SK-N-SH treated with all-trans-retinoic acid at 6 μM for 48 hours (cell line): ENCODE measurements at regions not wholly inside any gene's neighbourhood (a gene's known extent, or its start where the extent isn't known, plus 50 kb on each side); places are given as distances from the start of the nearest gene placed in this dataset.

ENCODE experiments used
- ATAC-seq: fragments of 200-7000 bp; cut with Tn5 transposase; 3 replicates; pipeline ENCODE4 v1.9.1; 2020; ENCODE audit warnings: mild to moderate bottlenecking, moderate library complexity
- ARNTL ChIP-seq: fragments of 450-650 bp; formaldehyde crosslinking; IDR thresholded peaks from 2 replicates; pipeline ENCODE4 v1.5.0; 2020; ENCODE audit warnings: low read depth, mild to moderate bottlenecking, moderate library complexity, borderline replicate concordance
- BACH2 ChIP-seq: fragments of 250-450 bp; sonication (Bioruptor Pico); IDR thresholded peaks from 2 replicates; pipeline ENCODE4 v1.9.0; 2021; ENCODE audit warnings: mild to moderate bottlenecking, borderline replicate concordance
- CREB5 ChIP-seq: fragments of 250-450 bp; sonication (Bioruptor Pico); IDR thresholded peaks from 2 replicates; pipeline ENCODE4 v1.5.1; 2020; ENCODE audit warnings: low read depth, mild to moderate bottlenecking, moderate library complexity
- CSDC2 ChIP-seq: fragments of 250-450 bp; sonication (Bioruptor Pico); IDR thresholded peaks from 2 replicates; pipeline ENCODE4 v1.5.0; 2020; ENCODE audit warnings: mild to moderate bottlenecking, moderate library complexity
- ESRRG ChIP-seq: fragments of 250-450 bp; sonication (Bioruptor Pico); IDR thresholded peaks from 2 replicates; pipeline ENCODE4 v1.6.1; 2021; ENCODE audit warnings: mild to moderate bottlenecking
- ISL1 ChIP-seq: fragments of 250-450 bp; sonication (Bioruptor Pico); IDR thresholded peaks from 2 replicates; pipeline ENCODE4 v2.1.2; 2022; ENCODE audit warnings: mild to moderate bottlenecking, moderate library complexity
- OSR1 ChIP-seq: fragments of 250-450 bp; sonication (Bioruptor Pico); IDR thresholded peaks from 2 replicates; pipeline ENCODE4 v1.8.0; 2022; ENCODE audit warnings: moderate library complexity, mild to moderate bottlenecking, inconsistent platforms
- PPARA ChIP-seq: fragments of 250-450 bp; sonication (Bioruptor Pico); IDR thresholded peaks from 2 replicates; pipeline ENCODE4 v1.5.0; 2020; ENCODE audit warnings: mild to moderate bottlenecking, borderline replicate concordance
- RARB ChIP-seq: fragments of 250-450 bp; sonication (Bioruptor Pico); IDR thresholded peaks from 2 replicates; pipeline ENCODE4 v1.8.0; 2021; ENCODE audit warnings: mild to moderate bottlenecking, moderate library complexity
- SNAI2 ChIP-seq: fragments of 250-450 bp; sonication (Bioruptor Pico); IDR thresholded peaks from 2 replicates; pipeline ENCODE4 v1.5.0; 2020; ENCODE audit warnings: mild to moderate bottlenecking, moderate library complexity
- TCF4 ChIP-seq: fragments of 250-450 bp; sonication (Bioruptor Pico); IDR thresholded peaks from 2 replicates; pipeline ENCODE4 v1.8.0; 2021; ENCODE audit warnings: mild to moderate bottlenecking, moderate library complexity, borderline replicate concordance
- TOX ChIP-seq: fragments of 250-450 bp; sonication (Bioruptor Pico); IDR thresholded peaks from 2 replicates; pipeline ENCODE4 v1.8.0; 2021; ENCODE audit warnings: mild to moderate bottlenecking, moderate library complexity, borderline replicate concordance
- TSHZ2 ChIP-seq: fragments of 250-450 bp; sonication (Bioruptor Pico); IDR thresholded peaks from 2 replicates; pipeline ENCODE4 v1.5.0; 2020; ENCODE audit warnings: mild to moderate bottlenecking, moderate library complexity
- ZC3H10 ChIP-seq: fragments of 250-450 bp; sonication (Bioruptor Pico); IDR thresholded peaks from 2 replicates; pipeline ENCODE4 v1.5.1; 2021; ENCODE audit warnings: mild to moderate bottlenecking, moderate library complexity
- ZFP30 ChIP-seq: fragments of 450-650 bp; formaldehyde crosslinking; IDR thresholded peaks from 2 replicates; pipeline ENCODE4 v1.5.0; 2022; ENCODE audit warnings: mild to moderate bottlenecking, moderate library complexity
- ZNF565 ChIP-seq: fragments of 450-650 bp; formaldehyde crosslinking; conservative IDR thresholded peaks from 2 replicates; pipeline ENCODE4 v1.5.0; 2020; ENCODE audit warnings: low read depth, mild to moderate bottlenecking, moderate library complexity
- ZNF70 ChIP-seq: fragments of 450-650 bp; formaldehyde crosslinking; IDR thresholded peaks from 2 replicates; pipeline ENCODE4 v1.5.0; 2020; ENCODE audit warnings: mild to moderate bottlenecking, moderate library complexity
- ZNF8 ChIP-seq: fragments of 450-650 bp; formaldehyde crosslinking; IDR thresholded peaks from 2 replicates; pipeline ENCODE4 v1.5.0; 2020; ENCODE audit warnings: mild to moderate bottlenecking, moderate library complexity
- TF ChIP-seq, protein P1 (sequence below): fragments of 250-450 bp; sonication (Bioruptor Pico); IDR thresholded peaks from 2 replicates; pipeline ENCODE4 v1.8.0; 2021; ENCODE audit warnings: low read depth, mild to moderate bottlenecking, moderate library complexity, borderline replicate concordance

DNA sequence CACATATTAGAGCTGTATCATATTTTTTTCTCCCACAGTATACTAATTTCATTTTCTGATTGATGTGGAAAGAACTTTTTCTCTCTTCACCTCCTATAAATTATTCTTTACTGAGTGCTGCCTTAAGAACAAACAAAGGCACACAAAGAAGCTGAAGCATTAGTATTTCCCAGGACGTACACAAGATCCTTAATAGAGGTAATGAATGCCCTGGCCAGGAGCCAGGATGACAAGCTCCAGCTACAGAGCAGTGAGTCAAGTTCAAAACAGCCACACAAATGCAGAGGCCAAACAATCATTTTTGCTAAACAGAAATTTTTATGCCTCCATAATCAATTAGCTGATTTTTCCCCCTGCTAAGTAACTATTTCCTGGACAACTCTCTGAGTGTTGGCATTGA, 639.6 kb downstream of the EPHA7 start:
- ATAC-seq: no peak
- TF ChIP-seq RARB (CRISPR knock-in tag) (no peak), ISL1 (peak; percentile 59)

DNA sequence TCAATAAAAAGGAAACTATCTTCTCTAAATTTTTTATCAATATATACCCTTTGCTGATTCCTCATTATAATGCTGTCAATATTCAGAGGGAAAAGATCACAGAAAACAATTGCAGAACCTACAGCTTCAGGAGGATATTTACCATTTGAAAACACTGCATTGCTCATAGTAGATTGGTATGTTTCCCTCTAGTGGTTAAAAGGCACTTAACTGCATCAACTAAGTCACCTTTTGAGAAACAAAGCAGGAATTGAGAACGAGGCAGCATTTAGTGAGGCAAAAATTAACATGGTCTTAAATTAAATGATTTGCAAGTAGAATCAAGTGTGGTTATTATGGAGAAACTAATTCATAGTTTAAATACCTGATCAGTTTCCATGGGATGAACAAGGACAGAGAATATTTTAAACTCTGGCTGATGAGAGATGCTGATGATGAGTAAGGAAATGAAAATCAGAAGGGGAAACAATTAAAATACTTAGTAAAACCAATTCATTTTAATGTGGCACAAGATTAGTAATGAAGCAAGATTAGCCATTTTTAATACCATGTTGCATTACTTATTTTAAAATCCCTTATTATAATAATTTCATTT, 642.1 kb downstream of the EPHA7 start:
- TF ChIP-seq ZNF8 (CRISPR knock-in tag): no peak
- TF ChIP-seq TCF4 (CRISPR knock-in tag): no peak

GRCh38 chr6:92770540-92770939, 648.8 kb downstream of the EPHA7 start:
- no peak for ATAC-seq

More for the DNA sequence above, 642.1 kb downstream of the EPHA7 start:
- no peak for ATAC-seq

GRCh38 chr6:92767101-92767500, 652.3 kb downstream of the EPHA7 start:
- no peak for ATAC-seq

More at GRCh38 chr6:92770540-92770939, 648.8 kb downstream of the EPHA7 start:
- TF ChIP-seq SNAI2 (CRISPR knock-in tag) (no peak), ZNF565 (CRISPR knock-in tag) (no peak), ZNF70 (CRISPR knock-in tag) (no peak), OSR1 (CRISPR knock-in tag) (no peak), TOX (no peak), ZNF8 (CRISPR knock-in tag) (no peak), ARNTL (CRISPR knock-in tag) (no peak), ZFP30 (CRISPR knock-in tag) (no peak), CSDC2 (no peak), ZC3H10 (CRISPR knock-in tag) (no peak), TSHZ2 (CRISPR knock-in tag) (no peak), RARB (CRISPR knock-in tag) (no peak), PPARA (CRISPR knock-in tag) (no peak), CREB5 (CRISPR knock-in tag) (no peak)
- TF ChIP-seq, protein P1, sequence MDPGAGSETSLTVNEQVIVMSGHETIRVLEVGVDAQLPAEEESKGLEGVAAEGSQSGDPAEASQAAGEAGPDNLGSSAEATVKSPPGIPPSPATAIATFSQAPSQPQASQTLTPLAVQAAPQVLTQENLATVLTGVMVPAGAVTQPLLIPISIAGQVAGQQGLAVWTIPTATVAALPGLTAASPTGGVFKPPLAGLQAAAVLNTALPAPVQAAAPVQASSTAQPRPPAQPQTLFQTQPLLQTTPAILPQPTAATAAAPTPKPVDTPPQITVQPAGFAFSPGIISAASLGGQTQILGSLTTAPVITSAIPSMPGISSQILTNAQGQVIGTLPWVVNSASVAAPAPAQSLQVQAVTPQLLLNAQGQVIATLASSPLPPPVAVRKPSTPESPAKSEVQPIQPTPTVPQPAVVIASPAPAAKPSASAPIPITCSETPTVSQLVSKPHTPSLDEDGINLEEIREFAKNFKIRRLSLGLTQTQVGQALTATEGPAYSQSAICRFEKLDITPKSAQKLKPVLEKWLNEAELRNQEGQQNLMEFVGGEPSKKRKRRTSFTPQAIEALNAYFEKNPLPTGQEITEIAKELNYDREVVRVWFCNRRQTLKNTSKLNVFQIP (CRISPR knock-in tag): no peak

DNA sequence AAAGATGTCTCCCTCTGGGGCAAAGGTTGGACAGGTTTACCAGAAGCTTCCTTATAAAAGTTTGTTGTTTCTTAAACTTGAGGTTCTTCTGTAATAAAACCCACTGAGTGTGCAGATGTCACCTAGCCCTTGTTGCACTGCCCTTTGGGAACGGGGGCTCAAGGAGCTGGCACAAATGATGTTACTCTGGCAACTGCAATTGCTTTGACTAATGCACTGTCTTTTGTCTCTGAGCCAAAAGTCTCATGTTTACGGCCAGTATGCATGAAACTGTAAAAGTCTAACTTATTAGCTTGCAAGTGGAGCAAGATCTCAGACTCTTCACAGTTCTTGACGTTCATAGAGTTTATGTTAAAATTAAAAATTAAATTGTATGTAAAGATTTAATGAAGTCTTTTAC, 655.7 kb downstream of the EPHA7 start:
- no peak for TF ChIP-seq CREB5 (CRISPR knock-in tag)
- TF ChIP-seq PPARA (CRISPR knock-in tag): no peak
- no peak for ATAC-seq

More at GRCh38 chr6:92767101-92767500, 652.3 kb downstream of the EPHA7 start:
- TF ChIP-seq ESRRG (CRISPR knock-in tag): no peak
- TF ChIP-seq PPARA (CRISPR knock-in tag): no peak
- no peak for TF ChIP-seq SNAI2 (CRISPR knock-in tag)
- TF ChIP-seq, protein P1 (CRISPR knock-in tag): no peak
- TF ChIP-seq ZNF8 (CRISPR knock-in tag): no peak
- no peak for TF ChIP-seq BACH2 (CRISPR knock-in tag)
- TF ChIP-seq ZNF565 (CRISPR knock-in tag): no peak
